ENCODE measurements at regions not wholly inside any gene's neighbourhood (a gene's known extent, or its start where the extent isn't known, plus 50 kb on each side); places are given as distances from the start of the nearest gene placed in this dataset.

DNA sequence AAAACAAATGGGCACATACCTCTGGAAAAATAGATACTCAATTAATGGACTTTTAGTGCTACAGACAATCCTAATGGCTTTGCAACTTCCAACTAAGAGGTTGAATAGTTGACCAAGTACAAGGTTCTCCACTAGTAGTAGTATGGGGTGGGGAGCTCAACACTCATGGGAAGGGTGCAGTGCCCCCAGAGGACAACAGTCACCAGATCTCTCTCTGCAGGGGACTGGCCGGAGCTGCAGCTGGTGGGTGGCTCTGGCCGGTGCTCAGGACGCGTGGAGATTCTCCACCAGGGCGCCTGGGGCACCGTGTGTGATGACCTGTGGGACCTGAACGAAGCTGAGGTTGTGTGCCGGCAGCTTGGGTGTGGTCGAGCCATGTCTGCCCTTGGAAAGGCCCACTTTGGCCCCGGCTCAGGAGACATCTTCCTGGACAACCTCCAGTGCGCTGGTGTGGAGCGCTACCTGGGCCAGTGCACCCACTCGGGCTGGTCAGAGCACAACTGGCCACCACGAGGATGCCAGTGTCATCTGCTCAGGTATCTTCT lies 68.1 kb downstream of the CUZD1 start:
- no peak overlapping the region for H4K5ac ChIP-seq (ENCODE audit: insufficient read length, low read depth, low read length)
- no peak overlapping the region for H4K8ac ChIP-seq (replicated peaks; ENCODE audit: insufficient read length, low read depth, low read length)
- H3K4me2 ChIP-seq (ENCODE audit: insufficient read depth, insufficient read length, low read length): no peak overlapping the region
- DNase-seq: no peak
- H2AFZ ChIP-seq (ENCODE audit: low read length): no peak overlapping the region
- H2BK5ac ChIP-seq (ENCODE audit: insufficient read length, low read length): no peak overlapping the region
- no peak overlapping the region for H3K18ac ChIP-seq (ENCODE audit: insufficient read length, low read depth, low read length)
- no peak overlapping the region for H3K4ac ChIP-seq (ENCODE audit: low read depth, low read length)
- no peak overlapping the region for H3K14ac ChIP-seq (ENCODE audit: insufficient read depth, low read length)
- H3K9me3 Mint-ChIP-seq: no peaks in the 10 kb centered on the region; a peak in 1 of 5 replicates
- H3K27ac Mint-ChIP-seq: no peak overlapping the region
- peaks cover 5 to 12% of the 10 kb centered on the region in 2 experiments for H3K4me1 Mint-ChIP-seq
- no peak overlapping the region for H2BK120ac ChIP-seq (ENCODE audit: low read depth, low read length, poor library complexity, severe bottlenecking)
- H3K4me1 ChIP-seq (ENCODE audit: insufficient read depth, low read length): 0 out of 2 replicates have a peak, but pooled peaks cover 6% of the 10 kb centered on the region
- no peak overlapping the region for H3K56ac ChIP-seq (ENCODE audit: insufficient read length, low read depth, low read length)
- no peak overlapping the region for H3K4me3 Mint-ChIP-seq
- no peak overlapping the region for H2BK20ac ChIP-seq (ENCODE audit: low read depth, low read length, poor library complexity, severe bottlenecking)
- no peak overlapping the region for H2BK15ac ChIP-seq (ENCODE audit: low read depth, low read length)
- TF ChIP-seq CTCF (conservative IDR thresholded peaks at IDR 0.05): no peak
- H3K27ac ChIP-seq (ENCODE audit: insufficient read length, low read depth, low read length): no peak overlapping the region
- no CpG with 5 or more reads among the region's 14 CpGs for WGBS (ENCODE audit: extremely low coverage, insufficient read length, low lambda C conversion rate)
- H2AK5ac ChIP-seq (ENCODE audit: insufficient read length, low read length): no peak overlapping the region
- no peak overlapping the region for H2BK12ac ChIP-seq (ENCODE audit: insufficient read length, low read depth, low read length)
- H3T11ph ChIP-seq (ENCODE audit: low read length): no peak overlapping the region
- no peaks in the 10 kb centered on the region for H3K23me2 ChIP-seq (ENCODE audit: insufficient read length, low read depth, low read length, poor library complexity, severe bottlenecking)
- no peak overlapping the region for H3K9ac ChIP-seq (ENCODE audit: extremely low read depth, insufficient read length, low read length)
- no peak overlapping the region for H4K91ac ChIP-seq (ENCODE audit: insufficient read length, low read depth, low read length)
- H3K79me2 ChIP-seq (ENCODE audit: insufficient read depth, low read length): no peaks in the 10 kb centered on the region
- H3K79me1 ChIP-seq (ENCODE audit: insufficient read depth, low read depth, low read length, poor library complexity, severe bottlenecking): no peaks in the 10 kb centered on the region
- H3K27me3 Mint-ChIP-seq (ENCODE audit: low read depth): peaks cover 3% of the 10 kb centered on the region
- H3K9me3 ChIP-seq (ENCODE audit: control insufficient read depth, low read depth, low read length): no peaks in the 10 kb centered on the region
- no peaks in the 10 kb centered on the region for H3K27me3 ChIP-seq (ENCODE audit: insufficient read depth, low read length)
- no peaks in the 10 kb centered on the region for H4K20me1 ChIP-seq (ENCODE audit: control insufficient read depth, insufficient read depth, insufficient read length)
- H3K23ac ChIP-seq (ENCODE audit: insufficient read length, low read depth, low read length): no peak overlapping the region
- H3K36me3 Mint-ChIP-seq (ENCODE audit: insufficient read depth in 1 of 3, low read depth in 3 of 3): no peaks in the 10 kb centered on the region
